ENCODE measurements at regions not wholly inside any gene's neighbourhood (a gene's known extent, or its start where the extent isn't known, plus 50 kb on each side); places are given as distances from the start of the nearest gene placed in this dataset.
A peak's percentile ranks its signal among the peaks of the same experiment; 100 is the strongest.

DNA sequence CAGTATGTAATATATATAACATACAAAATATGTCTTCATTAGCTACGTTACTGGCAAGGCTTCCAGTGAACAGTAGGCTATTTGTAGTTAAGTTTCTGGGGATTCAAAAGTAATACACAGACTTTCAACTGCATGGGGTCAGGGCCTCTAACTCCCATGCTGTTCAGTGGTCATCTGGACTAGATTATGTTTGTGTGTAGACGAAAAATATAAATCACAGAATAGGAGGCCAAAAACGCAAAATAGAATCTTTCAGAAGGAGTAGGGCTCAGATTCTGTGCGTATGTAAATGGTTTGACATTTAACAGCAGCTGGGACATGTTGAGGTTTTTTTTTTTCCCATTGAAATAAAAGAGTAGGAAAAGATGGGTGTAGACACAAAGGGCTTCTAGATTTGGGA lies 1048.7 kb upstream of the WWC1 start:
- TF ChIP-seq, protein P1, sequence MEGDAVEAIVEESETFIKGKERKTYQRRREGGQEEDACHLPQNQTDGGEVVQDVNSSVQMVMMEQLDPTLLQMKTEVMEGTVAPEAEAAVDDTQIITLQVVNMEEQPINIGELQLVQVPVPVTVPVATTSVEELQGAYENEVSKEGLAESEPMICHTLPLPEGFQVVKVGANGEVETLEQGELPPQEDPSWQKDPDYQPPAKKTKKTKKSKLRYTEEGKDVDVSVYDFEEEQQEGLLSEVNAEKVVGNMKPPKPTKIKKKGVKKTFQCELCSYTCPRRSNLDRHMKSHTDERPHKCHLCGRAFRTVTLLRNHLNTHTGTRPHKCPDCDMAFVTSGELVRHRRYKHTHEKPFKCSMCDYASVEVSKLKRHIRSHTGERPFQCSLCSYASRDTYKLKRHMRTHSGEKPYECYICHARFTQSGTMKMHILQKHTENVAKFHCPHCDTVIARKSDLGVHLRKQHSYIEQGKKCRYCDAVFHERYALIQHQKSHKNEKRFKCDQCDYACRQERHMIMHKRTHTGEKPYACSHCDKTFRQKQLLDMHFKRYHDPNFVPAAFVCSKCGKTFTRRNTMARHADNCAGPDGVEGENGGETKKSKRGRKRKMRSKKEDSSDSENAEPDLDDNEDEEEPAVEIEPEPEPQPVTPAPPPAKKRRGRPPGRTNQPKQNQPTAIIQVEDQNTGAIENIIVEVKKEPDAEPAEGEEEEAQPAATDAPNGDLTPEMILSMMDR (IDR thresholded peaks at IDR 0.05): no peak
- no peak for TF ChIP-seq POLR2A (IDR thresholded peaks at IDR 0.05)
- ATAC-seq (no peak), DNase-seq (no peak)
- no peaks in the 10 kb centered on the region for H3K36me3 ChIP-seq (replicated peaks in 1 of 2; ENCODE audit: insufficient read depth in 1 of 2, low read depth in 2 of 2)
- no peaks in the 10 kb centered on the region for H3K9me3 ChIP-seq
- H3K27ac ChIP-seq: no peak overlapping the region
- WGBS, 2 donors: 67 to 73% methylated on average over 4 of the region's 4 CpGs
- H3K27me3 ChIP-seq: no peaks in the 10 kb centered on the region
- H3K4me3 ChIP-seq: no peak overlapping the region
- intact Hi-C loops (cut with DNase I): no loop called here
- no peaks in the 10 kb centered on the region for H3K4me1 ChIP-seq

DNA sequence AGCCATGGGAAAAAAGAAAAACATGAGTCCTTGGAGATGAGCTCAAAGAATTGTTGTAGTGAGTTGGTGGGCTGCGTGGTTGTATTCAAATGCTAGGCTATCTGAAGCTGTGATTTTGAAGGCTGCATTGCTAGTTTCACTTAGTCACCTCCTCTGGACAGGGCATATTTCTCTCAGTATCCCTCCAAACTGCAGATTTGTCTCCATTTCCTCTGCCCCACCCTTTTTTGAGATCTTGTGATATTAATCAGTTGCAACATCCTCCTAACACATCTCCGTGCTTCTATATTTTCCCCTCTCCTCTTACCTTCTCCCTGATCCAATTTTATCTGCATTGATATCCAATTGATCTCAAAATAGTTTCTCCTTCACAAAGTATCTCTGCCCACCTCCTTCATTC lies 1048.0 kb upstream of the WWC1 start:
- Histone ChIP-seq H3K36me3 (replicated peaks in 1 of 2; ENCODE audit: insufficient read depth in 1 of 2, low read depth in 2 of 2) (no peaks in the 10 kb centered on the region), H3K27me3 (no peaks in the 10 kb centered on the region), H3K4me1 (no peaks in the 10 kb centered on the region), H3K4me3 (no peak overlapping the region), H3K27ac (no peak overlapping the region), H3K9me3 (no peaks in the 10 kb centered on the region)
- TF ChIP-seq, protein P1 (IDR thresholded peaks at IDR 0.05): no peak
- no peak for TF ChIP-seq POLR2A (IDR thresholded peaks at IDR 0.05)
- ATAC-seq: no peak
- 78 to 80% methylated on average over 2 of the region's 2 CpGs for WGBS, 2 donors
- intact Hi-C loops (cut with DNase I): no loop called here
- DNase-seq: no peak

DNA sequence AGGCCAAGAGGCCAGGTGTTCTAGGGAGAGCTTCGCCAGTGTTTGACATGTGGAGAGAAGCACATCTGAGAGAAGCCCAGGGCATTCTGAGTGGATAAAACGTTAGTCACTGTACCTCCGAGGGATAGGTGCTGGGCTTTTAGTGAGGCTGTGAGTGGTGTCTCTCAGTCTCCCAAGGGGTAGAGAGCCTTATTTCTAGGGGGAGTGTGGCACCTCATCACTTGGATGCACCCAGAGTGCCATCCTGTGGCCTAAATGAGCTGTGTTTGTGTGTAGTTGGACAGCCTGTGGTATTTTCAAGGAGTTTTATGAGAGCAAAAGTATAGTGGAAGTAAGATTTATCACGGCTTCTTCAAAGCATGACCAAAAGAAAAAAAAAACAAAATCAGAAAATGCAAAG lies 1046.9 kb upstream of the WWC1 start:
- H3K4me3 ChIP-seq: no peak overlapping the region
- 40 to 54% methylated on average over 4 of the region's 4 CpGs for WGBS, 2 donors
- ATAC-seq (no peak), DNase-seq (peak in 1 of 4 donors; percentile 10)
- intact Hi-C loops (cut with DNase I): no loop called here
- H3K36me3 ChIP-seq (replicated peaks in 1 of 2; ENCODE audit: insufficient read depth in 1 of 2, low read depth in 2 of 2): no peaks in the 10 kb centered on the region
- H3K27me3 ChIP-seq: no peaks in the 10 kb centered on the region
- no peak for TF ChIP-seq POLR2A (IDR thresholded peaks at IDR 0.05)
- TF ChIP-seq, protein P1 (IDR thresholded peaks at IDR 0.05): peak in 3 of 7 experiments; percentile 15 to 26 (median 20)
- no peaks in the 10 kb centered on the region for H3K9me3 ChIP-seq
- H3K27ac ChIP-seq: no peak overlapping the region
- no peaks in the 10 kb centered on the region for H3K4me1 ChIP-seq

DNA sequence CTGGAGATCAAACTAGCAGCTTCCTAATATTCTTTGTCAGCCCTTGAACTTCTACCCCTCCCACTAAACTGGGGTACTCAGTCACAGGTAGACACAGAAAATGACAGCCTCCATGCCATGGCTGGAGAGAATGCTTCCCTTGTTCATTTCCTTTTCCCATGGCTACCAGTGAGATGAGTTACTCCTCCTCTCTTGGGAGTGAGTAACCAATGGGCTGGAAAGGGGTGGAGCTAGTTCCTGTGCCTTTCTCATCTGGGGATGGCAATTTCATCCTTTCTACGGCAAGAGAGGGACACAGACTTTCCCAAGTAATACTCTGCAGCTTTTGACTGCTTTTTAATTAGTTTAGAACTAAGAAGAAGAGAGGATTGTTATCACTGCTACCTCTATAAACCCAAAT lies 1045.6 kb upstream of the WWC1 start:
- Histone ChIP-seq H3K9me3 (no peaks in the 10 kb centered on the region), H3K4me3 (no peak overlapping the region), H3K27ac (no peak overlapping the region), H3K4me1 (no peaks in the 10 kb centered on the region), H3K36me3 (replicated peaks in 1 of 2; ENCODE audit: insufficient read depth in 1 of 2, low read depth in 2 of 2) (no peaks in the 10 kb centered on the region), H3K27me3 (no peaks in the 10 kb centered on the region)
- intact Hi-C loops (cut with DNase I): no loop called here
- DNase-seq (no peak), ATAC-seq (no peak)
- 53 to 62% methylated on average over 1 of the region's 1 CpG for WGBS, 2 donors
- TF ChIP-seq POLR2A (IDR thresholded peaks at IDR 0.05): no peak
- TF ChIP-seq, protein P1 (IDR thresholded peaks at IDR 0.05): no peak

DNA sequence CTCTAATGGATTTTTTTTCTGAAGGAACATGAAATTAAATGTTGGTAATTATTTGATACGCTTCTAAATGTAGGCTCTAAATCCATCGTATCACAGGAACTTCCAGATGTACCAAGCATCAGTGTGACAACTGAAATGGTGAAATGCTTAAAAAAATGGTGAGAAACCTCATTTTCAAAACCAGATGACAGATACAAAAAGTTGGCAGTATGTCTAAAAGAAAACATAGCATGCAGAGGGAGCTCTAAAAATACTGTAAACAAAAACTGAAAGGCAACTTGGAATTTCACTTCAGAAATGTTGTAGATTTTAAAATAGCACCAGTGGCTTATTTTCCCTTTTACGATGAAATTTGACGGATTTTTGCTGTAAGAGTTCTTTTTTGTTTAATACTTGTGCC lies 1043.6 kb upstream of the WWC1 start:
- DNase-seq: no peak
- ATAC-seq: no peak
- Histone ChIP-seq H3K9me3 (no peaks in the 10 kb centered on the region), H3K4me3 (no peak overlapping the region), H3K27ac (no peak overlapping the region), H3K36me3 (replicated peaks in 1 of 2; ENCODE audit: insufficient read depth in 1 of 2, low read depth in 2 of 2) (no peaks in the 10 kb centered on the region), H3K27me3 (no peaks in the 10 kb centered on the region), H3K4me1 (no peaks in the 10 kb centered on the region)
- intact Hi-C loops (cut with DNase I): no loop called here
- WGBS, 2 donors: 78 to 79% methylated on average over 4 of the region's 4 CpGs
- TF ChIP-seq POLR2A (IDR thresholded peaks at IDR 0.05): no peak
- TF ChIP-seq, protein P1 (IDR thresholded peaks at IDR 0.05): no peak
